ENCODE measurements at regions not wholly inside any gene's neighbourhood (a gene's known extent, or its start where the extent isn't known, plus 50 kb on each side); places are given as distances from the start of the nearest gene placed in this dataset.

DNA sequence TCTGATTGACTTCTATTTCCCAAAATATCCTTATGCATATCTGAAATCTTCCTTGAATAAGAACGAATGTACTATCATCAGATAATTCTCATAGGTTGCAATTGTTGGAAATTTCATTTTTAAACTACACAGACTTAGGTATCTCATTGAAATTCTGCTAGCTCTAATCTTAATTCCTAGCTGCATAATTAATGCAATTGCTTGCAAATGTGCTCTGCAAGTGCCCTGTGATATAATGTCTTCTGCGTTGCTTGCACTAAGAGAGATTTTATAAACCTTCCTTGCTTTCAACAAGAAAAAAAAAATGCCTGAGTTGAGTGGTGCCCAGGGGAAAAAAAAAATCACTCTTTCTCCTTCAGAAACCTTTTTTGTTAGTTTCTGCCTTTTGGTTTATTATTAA lies 354.9 kb downstream of the TFAP2A start:
- TF ChIP-seq GATA2 (IDR thresholded peaks at IDR 0.05; ENCODE audit: low read depth, low read length) (no peak), GATA3 (IDR thresholded peaks at IDR 0.05; ENCODE audit: low read depth, low read length) (no peak)

Data from SH-SY5Y (cell line).